HG03439 (cell line): ENCODE measurements at regions not wholly inside any gene's neighbourhood (a gene's known extent, or its start where the extent isn't known, plus 50 kb on each side); places are given as distances from the start of the nearest gene placed in this dataset.
"Not testable (repeated sequence)": the region's sequence is repeated elsewhere in the genome, so short reads cannot be mapped to it uniquely, and the experiment has no call there.

Experiments used
- ATAC-seq: cut with Tn5 transposase; IDR thresholded peaks from one replicate; pipeline ENCODE4 v1.9.1; 2021; ENCODE audit warnings: mild to moderate bottlenecking, moderate library complexity; ENCODE audit not compliant: unreplicated experiment

DNA sequence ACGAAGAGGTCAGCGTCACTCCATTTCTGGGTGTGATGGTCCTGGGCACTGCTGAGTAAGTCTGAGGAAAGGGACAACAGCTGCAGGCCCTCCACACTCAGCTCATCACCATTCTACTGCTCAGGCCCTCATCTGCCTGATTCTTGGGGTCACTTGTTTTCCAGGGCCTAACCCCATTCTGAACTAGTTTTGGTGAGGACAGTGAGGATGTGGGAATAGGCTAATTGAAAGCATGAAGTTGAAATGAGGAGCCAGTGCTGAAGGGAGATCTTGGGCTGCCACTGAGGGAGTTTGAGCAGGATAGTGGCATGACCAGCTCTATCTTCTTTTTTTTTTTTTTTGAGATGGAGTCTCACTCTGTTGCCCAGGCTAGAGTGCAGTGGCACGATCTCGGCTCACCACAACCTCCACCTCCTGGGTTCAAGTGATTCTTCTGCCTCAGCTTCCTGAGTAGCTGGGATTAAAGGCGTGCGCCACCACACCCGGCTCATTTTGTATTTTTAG is 155.7 kb downstream of the VEGFA start:
- not testable (repeated sequence) for ATAC-seq

DNA sequence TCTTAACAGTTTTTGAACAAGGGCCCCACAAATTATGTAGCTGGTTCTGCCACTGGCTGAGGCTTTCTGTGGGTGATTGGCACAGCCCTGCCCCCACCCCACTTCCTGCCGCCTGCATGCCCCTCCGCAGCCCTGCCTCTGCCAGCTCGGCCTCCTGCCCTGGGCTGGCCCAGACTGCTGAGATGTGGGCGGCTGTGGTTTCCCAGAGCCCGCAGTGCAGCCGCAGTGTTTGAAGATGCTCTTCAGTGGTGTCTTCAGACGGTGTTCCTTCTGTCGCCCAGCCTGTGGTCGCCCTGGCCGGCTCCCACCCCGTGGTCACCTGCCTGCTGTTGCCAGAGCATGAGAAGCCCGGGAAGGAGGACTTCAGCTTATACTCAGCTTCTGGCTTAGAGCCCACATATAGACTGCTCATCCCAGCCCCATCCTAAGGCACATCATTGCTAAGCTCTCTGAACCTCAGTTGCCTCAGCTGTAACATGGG is 154.3 kb downstream of the VEGFA start:
- ATAC-seq: no peak

DNA sequence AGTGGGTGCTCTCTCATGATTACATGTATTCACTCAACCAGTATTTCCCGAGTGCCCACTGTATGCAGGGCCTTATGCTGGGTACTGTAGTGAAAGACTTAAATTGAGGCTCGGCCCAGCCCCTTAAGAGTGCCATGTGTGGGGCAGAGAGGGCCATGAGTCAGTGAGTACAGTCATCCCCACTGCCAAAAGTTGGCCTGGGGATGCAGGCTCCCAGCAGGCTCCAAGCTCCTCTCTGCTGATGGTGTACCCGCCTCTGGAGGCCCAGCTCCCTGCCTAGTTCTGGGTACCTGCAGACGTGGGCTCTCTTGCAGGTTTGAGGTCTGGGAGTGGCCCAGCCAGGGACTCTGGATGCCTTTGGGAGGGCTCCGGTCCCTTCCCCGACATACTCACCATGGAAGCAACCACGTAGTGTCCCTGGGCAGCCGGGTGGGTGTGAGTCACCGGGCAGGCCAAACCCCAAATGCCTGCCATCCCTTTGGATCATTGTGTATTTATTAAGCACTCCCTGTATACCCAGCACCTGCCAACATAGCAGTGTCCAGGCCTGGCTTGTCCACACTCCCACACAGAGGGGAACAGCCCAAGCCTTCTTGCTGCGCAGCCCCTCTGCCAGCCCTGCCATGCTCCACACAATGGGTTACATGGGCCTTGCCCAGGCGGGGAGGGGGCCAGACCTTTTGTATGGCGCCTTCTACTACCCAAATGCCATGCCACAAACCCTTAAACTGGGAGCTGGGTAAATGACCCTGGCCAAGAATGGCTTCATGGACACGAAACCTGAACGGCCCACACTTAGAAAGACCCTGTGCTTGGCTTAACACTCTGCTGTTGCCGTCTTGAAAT is 153.6 kb downstream of the VEGFA start:
- ATAC-seq: no peak

DNA sequence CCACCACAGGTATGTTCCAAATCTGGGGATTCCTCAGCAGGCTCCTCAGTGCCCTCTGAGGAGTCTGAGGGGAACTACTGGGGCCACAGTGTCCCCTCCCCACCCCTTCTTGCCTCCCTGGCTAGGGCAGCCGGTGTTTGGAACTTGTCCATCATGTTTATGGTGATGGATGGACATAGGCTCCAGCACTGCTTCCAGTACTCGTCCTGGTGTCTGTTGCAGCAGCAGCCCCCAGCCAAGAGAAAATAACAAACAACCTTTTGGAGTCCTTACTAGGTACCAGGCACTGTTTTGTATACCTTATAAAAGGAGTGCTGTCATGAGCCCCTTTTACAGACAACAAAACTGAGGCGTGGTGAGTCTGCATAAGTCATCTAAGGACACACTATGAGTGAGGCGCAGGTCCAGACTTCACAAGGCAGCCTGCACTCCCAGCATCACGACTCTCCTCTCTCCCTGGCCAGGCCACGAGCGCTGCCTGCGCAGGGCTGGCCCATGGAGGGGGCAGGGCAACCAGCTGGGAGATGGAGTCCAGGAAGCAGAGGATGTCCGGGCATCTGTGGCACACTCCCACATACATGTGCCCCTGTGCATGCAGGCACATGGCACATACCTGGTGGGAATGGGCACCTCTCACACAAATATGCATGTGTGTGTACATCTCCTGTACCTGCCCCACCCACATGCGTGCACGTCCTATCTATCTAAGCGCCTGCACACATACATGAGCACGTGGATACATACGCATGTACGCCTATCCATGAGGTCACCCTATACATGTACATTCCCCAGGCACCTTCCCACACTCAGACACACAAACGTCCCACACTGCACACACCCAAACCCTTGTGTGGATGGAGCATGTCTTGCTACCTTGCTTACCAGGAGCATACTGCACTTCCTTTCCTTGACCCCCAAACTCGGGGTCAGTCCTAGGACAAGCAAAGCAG is 152.7 kb downstream of the VEGFA start:
- no peak for ATAC-seq

DNA sequence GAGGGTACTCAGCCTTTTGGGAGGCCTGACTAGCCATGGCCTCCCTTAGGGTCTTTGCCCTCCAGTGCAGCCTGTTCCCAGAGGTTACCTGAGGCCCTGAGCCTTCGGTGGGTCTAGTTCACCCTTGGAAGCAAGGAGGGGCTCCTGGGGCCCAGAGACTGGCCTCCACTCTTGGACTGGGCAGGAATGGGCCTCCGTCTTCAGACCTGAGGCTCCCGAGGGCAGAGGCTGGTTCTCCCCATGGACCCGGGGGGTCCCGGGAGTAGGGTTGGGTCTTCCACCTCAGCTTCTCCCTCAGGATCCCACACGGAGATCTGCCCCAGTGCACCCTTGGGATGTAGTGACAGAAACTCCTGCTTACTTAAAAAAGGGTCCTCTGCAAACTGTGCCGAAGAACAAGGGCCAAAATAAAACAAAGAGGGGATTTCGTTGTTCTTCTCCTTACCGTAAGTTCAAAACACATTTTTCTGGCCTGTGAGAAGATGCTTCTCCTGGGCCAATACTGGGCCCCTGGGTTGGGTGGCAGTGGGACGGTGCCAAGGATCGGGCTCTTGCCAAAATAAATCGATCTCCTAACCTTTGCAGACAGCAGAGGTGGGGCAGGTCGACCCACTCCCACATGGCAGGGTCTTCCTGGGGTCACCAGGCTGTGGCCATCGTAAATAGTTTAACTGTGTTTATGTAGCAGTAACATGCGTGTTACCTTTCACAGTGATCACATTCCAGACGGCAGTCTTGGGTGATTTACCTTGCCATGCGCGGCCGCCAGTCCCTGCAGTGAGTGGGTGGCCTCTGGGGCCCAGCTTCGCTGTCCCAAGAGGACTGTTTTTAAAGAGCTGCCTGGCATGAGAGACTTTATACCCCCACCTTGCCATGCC is 151.8 kb downstream of the VEGFA start:
- no peak for ATAC-seq

DNA sequence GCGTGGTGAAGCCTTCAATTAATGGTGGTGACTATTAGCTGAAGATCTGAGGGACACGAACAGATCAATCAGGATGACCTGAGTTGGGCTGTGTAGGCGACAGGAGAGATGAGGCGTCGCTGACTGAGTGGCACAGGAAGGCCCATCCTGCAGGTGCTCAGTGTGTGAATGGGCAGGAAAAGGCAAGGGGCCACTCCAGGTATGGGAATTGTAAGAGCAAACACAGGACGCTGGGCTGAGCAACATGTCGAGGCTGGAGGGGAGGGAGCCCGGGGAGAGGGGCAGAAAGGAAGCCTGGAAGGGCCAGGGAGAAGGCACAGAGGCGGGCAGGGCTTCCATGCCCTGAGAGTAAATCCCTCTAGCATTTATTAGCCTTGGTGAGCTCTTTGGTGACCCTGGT is 151.0 kb downstream of the VEGFA start:
- no peak for ATAC-seq

DNA sequence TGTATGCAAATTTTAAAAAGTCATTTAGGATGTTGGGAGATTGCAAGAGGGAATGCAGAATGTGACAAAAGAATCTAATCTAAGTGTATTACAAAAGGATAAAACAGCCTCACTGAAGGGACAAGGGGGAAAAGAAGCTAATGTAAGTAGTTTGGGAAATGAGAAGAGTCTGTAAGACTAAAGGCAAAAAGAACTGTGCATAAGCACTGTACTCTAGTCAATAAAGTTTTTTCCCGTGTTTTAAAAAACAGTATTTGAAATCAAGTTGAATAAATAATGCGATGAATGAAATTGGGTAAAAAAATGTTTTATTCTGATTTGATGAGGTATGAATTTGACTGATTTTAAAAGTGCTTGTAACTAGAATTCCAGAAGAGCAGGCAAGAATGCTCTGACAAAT is 149.8 kb downstream of the VEGFA start:
- ATAC-seq: no peak

DNA sequence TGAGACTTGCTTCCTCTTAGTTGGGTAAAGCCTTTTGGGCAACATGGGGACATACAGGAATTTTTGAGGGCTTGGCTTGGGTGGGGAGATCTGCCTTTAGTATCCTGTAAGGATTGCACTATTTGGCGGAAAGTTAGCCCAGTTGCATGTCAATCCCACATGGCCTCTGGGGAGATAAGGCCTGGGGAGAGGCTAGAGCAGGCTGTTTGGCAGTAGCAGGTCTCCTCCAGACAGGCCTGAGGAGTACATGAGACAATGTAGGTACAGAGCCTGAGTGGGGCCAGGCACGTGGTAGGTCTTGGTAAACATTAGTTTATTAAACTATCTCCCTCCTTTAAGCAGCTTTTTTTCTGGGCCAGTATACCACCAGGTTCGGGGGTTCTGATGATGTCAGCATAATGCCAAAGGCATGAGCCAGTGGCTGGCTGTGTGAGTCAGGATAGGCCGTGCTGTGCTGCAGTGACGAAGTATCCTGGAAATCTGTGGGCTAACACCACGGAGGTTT is 147.9 kb downstream of the VEGFA start:
- no peak for ATAC-seq

DNA sequence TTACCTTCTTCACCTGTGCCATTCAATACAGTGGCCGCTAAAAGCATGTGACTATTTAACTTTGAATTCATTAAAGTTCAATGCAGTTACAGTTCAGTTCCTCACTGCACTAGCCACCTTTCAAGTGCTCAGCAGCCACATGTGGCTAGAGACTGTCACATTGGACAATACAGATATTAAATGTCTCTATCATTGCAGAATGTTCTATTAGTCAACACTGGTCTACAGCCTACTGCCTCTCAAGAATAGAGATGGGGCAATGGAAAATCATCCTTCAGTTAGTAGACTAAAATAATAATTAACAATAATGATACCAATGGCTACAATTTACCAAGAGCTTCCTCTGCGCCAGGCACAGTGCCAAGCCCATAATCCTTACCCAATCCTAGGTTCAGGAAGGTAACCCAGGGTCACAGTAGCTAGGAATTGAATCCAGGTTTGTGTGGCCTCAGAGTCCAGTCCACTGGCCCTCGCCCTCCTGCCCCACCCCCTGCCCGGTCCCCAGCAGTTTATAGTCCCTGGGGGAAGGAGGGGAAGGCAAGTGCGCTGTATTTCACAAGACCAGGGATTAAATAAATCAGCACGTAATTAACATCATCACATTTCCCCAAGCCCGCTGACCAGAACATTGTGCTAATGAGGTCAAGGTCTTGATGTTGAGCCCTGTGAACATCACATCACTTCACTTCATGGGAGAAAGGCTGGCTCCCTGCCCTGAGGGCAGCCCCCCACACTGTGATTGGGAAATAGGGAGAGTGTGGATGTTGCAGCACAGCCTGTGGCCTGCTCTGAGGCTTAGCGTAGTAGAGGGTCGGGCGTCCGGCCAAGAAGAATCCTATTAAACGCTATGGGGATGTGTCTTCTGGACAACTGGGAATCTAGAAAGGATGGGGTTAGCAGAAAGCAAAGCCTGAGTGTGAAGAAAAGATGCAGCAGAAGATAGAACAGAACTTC is 147.2 kb downstream of the VEGFA start:
- ATAC-seq: no peak

DNA sequence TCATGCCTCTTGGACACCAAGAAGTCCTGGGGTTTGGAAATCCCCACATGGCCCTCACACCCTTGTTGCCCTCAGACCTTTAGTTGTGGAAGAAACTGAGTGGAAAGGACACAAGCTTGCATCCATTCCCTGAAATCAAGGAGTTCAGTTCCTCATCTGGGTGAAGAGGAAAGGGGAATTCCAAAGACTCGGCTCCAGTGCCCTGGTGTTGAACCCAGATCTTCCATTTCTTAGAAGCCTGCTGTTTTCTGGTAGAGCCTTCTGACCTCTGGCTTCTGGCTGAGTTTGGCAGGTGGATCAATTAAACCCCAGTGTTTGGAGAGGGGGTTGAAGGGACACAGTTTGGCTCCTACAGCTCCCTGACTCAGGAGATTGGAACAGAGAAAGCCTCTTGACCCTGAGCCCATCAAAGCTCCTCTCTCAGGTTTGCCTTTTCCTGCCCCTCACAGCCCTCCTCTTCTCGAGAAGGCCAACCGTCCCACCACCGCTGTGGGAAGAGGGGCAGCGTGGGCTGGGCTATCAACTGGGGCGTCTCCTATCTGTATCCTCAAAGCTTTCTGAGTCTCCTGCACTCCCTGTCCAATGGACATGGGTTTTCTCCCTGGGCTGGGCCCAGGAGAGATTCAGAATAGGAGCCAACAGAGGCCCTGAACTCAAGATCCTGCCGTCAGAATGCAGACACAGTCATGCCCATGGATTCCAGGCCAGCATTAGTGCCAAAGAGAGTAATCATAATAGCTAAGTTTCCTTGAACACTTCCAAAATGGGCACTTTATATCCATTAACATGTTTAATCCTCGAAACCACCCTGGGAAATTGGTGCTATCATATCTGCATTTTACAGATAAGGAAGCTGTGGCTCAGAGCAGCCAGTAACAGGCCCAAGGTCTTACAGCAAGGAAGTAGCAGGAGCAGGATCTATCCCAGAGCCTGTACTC is 146.2 kb downstream of the VEGFA start:
- no peak for ATAC-seq

DNA sequence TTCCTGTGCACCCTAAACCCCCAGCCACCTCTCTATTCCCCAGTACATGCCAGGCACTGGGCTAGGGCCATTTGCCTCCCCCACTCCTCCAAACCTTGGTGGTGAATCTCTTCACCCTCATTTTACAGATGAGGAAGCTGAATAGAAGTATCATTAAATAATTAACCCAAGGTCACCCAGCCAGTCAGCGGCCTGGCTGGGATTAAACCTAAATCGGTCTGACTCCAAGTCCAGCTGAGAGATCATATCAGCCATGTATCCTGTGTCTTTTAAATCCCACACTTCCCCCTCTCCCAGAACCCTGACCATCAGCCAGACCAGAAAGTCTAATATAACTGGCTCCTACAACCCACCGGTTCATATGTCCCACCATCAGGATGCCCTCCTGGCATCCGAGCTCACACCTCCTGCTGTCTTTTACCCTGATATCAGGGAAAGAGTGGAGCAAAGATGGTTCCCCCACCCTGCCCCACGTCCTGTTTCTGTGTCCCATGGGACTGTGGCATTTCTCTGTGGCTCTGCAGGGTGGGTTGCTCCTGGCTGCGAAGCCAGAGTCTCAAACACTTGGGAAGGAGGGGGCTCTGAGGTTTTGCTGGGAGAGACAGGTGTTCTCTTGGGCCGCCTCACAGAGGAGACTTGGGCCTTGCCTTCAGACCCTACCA is 145.3 kb downstream of the VEGFA start:
- no peak for ATAC-seq

DNA sequence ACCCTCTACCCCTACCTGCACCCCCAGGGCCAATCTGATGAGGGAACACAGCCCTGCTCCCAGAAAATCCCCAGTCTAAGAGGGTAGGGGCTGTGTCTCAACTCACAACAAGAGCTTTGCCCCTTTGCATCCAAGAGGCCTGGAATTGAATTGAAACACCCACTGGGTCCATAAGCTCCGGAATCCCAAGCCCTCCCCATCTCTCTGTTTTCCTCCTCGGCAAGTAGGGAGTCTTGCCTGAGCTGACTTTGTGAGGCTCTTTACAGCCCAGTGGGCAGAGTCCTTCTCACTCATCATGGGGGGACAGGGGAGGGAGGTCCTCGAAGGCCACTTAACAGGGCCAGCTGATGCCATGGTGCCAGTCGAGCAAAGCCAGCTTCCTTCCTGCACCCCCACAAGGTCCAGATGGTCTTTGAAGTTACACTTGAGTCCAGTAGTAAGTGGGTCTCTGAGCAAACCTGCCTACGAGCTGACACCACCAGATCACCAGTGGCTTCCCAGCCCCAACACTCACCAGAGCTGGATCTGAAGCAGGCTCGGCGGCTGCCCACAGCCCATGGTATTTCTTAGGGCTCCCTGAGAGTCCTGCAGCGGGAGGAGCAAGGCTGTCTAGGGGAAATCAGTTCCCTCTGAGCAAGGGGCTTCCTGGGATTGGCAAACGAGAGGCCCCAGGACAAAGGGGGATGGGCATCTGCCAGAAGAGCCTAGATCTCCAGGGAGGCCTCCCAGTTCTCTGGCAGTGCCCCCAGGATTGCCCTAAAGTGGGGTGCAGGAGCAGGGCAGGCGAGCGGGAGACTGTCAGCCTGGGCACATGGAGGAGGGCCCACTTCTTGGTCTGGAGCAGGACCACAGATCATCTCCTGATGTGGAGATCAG is 144.5 kb downstream of the VEGFA start:
- no peak for ATAC-seq

DNA sequence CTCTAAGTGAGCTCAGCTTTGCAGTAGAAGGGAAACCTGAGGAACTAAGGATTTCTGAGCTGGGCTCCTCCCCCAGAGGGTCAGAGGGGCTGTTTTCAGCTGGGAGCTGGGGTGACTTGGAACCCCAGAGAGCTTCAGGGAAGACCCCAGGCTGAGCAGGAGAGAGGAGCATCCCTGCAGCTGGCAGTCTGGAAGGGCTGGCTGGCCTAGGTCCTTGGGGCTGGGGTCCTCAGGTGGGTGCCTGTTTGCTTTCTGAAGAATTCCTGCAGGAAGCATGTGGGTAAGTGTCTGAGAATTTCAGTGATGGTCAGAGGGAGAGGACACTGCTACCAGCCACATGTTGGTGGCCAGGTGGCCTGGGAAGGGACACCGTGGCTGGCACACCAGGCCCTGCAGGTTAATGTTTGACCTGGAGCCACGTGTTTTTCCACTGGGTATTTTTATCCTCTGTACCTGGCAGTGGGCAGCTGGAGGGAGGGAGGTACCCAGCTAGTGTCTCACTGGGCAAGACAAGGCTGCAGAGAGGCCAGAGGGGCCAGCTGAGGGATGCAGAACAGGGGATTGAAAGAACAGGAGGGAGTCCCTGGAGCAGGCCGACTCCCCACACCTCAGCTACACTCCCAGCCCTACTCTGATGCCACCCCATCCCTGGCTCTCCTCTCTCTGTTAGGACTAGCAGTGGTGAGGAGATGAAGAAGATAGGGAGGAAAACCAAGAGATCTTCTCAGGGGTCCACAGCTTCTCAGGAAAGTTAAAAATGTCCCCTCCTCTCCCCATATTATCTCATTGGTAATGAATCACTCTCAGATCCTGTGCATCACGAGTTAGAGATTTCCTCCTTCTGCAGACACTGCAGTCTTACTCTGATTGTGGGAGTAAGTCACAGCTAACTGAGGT is 143.6 kb downstream of the VEGFA start:
- no peak for ATAC-seq

DNA sequence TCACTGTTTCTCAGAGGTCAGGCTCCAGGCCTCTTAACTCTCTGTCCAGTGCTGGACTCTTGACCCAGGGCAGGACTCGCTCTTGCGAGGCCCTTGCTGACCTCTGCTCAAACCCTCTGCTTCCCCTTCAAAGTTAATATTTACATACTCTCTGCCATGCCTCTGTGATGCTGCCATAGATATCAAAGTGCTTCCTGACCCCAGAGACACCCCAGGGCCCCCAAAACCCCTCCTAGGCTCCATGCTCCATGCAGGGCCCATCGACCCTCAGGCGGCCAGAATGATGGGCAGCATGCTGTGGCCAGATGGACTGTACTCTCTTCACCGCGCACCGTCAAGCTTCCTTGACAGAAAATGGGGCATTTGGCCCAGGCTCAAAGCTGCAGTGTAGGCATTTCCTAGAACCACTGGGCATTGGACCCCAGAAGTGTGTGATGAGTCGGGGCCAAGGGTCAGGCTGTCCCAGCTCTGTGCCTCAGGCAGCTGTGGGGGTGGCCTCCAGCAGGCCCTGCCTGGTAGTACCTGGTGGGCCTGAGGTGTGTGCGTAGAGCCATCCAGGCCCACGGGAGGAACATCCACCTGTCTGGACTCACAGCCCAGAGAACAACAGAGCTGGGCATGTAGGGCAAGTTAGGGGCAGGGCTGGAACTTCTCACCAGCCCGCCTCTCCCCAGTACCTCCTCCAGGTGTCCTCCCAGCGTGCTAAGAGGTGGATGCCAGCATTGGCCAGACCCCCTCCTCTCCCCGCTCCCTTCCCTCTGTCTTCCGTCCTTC is 142.8 kb downstream of the VEGFA start:
- no peak for ATAC-seq

DNA sequence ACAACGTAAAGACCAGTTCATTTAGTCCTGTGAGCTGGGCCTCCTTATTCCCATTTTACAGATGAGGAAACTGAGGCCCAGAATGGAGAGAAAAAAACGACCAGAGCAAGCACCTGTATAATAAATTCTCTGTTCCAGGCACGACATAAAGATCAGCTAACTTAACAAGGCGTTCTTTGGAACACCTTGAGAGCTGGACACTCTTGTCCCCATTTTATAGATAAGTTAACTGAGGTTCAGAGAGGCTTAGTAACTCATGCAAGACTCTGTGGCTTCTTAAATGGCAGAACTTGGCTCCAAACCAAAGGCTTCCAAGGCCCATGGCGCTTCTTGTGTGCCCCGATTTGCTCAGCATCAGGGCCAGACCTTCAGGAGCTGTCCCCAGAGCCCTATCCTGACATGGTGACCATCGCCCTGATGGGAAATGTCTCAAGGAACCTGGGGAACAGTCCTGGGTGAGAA is 142.1 kb downstream of the VEGFA start:
- no peak for ATAC-seq
